IMR-90 (cell line): ENCODE measurements at regions not wholly inside any gene's neighbourhood (a gene's known extent, or its start where the extent isn't known, plus 50 kb on each side); places are given as distances from the start of the nearest gene placed in this dataset.

Experiments used
- ATAC-seq: fragments of 200-7000 bp; cut with Tn5 transposase; 2 replicates; pipeline ENCODE4 v1.9.1; 2020; ENCODE audit warnings: low read depth, mild to moderate bottlenecking, moderate library complexity
- BruUV-seq: library from RNA; stranded (reverse); fragments of 400-500 nt; replicated peaks from 2 replicates; lab custom pipeline; 2021; lab: Mats Ljungman, UMichigan
- CTCF ChIA-PET: fragments of 300-600 bp; formaldehyde crosslinking; extraction: SDS; loops from one replicate; lab custom pipeline; 2021; ENCODE audit warnings: antibody characterized with exemption; lab: Yijun Ruan, JAX
- POLR2A ChIA-PET: fragments of 300-600 bp; sonication (Branson Sonifier 250); formaldehyde crosslinking; loops from one replicate; lab custom pipeline; 2022; ENCODE audit warnings: antibody characterized with exemption; ENCODE audit not compliant: unreplicated experiment; lab: Charles Lee
- DNase-seq: peaks from one replicate; pipeline ENCODE4 v3.0.0; 2013
- H2AFZ ChIP-seq: replicated peaks from 2 replicates; pipeline ENCODE3; 2013; ENCODE audit warnings: low read length, mild to moderate bottlenecking; ENCODE audit not compliant: poor library complexity
- H2AK5ac ChIP-seq: 2 replicates; pipeline ENCODE4 v1.6.1; 2013; ENCODE audit warnings: low read depth, low read length, inconsistent platforms
- H2AK9ac ChIP-seq: replicated peaks from 2 replicates; pipeline ENCODE3; 2013; ENCODE audit warnings: mild to moderate bottlenecking, low read depth, low read length, moderate library complexity; ENCODE audit not compliant: poor library complexity
- H2BK120ac ChIP-seq: 2 replicates; pipeline ENCODE4 v1.6.1; 2013; ENCODE audit warnings: low read depth, low read length, inconsistent platforms
- H2BK15ac ChIP-seq: 3 replicates; pipeline ENCODE4 v1.6.1; 2013; ENCODE audit warnings: low read depth, low read length, inconsistent platforms
- H2BK20ac ChIP-seq: 2 replicates; pipeline ENCODE4 v1.6.1; 2013; ENCODE audit warnings: low read depth, mild to moderate bottlenecking, inconsistent platforms, low read length, moderate library complexity
- H2BK5ac ChIP-seq: 2 replicates; pipeline ENCODE4 v1.6.1; 2013; ENCODE audit warnings: mild to moderate bottlenecking, low read depth, low read length, inconsistent platforms; ENCODE audit not compliant: poor library complexity, severe bottlenecking
- H3K14ac ChIP-seq: replicated peaks from 2 replicates; pipeline ENCODE4 v1.6.1; 2013; ENCODE audit warnings: low read depth, low read length, inconsistent platforms
- H3K18ac ChIP-seq: 2 replicates; pipeline ENCODE4 v1.6.1; 2013; ENCODE audit warnings: low read depth, low read length, control low read depth
- H3K23ac ChIP-seq: 2 replicates; pipeline ENCODE4 v1.6.1; 2013; ENCODE audit warnings: low read depth, low read length, inconsistent platforms
- H3K27ac ChIP-seq: 2 replicates; pipeline ENCODE4 v1.5.1; 2013; ENCODE audit warnings: mild to moderate bottlenecking, control low read depth, low read length; ENCODE audit not compliant: insufficient read depth
- H3K27me3 ChIP-seq: 2 replicates; pipeline ENCODE4 v1.6.1; 2013; ENCODE audit warnings: low read length; ENCODE audit not compliant: control insufficient read depth, insufficient read depth
- H3K36me3 ChIP-seq: 2 replicates; pipeline ENCODE4 v1.6.1; 2013; ENCODE audit warnings: low read length, mixed read lengths; ENCODE audit not compliant: control insufficient read depth, insufficient read depth
- H3K4ac ChIP-seq: 2 replicates; pipeline ENCODE4 v1.6.1; 2013; ENCODE audit warnings: low read depth, low read length, inconsistent platforms
- H3K4me1 ChIP-seq: 2 replicates; pipeline ENCODE4 v1.6.1; 2013; ENCODE audit warnings: low read length, mixed read lengths; ENCODE audit not compliant: control insufficient read depth, insufficient read depth
- H3K4me2 ChIP-seq: 2 replicates; pipeline ENCODE4 v1.6.1; 2013; ENCODE audit warnings: low read depth, mild to moderate bottlenecking, control low read depth, low read length, moderate library complexity
- H3K4me3 ChIP-seq: 2 replicates; pipeline ENCODE4 v1.5.1; 2013; ENCODE audit warnings: low read depth, mild to moderate bottlenecking, control low read depth, low read length, moderate library complexity; ENCODE audit not compliant: insufficient read depth
- H3K56ac ChIP-seq: 2 replicates; pipeline ENCODE4 v1.6.1; 2013; ENCODE audit warnings: low read length, inconsistent platforms; ENCODE audit not compliant: insufficient read depth; ENCODE audit errors: extremely low read depth
- H3K79me1 ChIP-seq, 2 experiments: 2 replicates each; pipeline ENCODE4 v1.6.1; 2013; ENCODE audit warnings: low read length in 2 of 2, inconsistent platforms in 1 of 2, low read depth in 1 of 2
- H3K9ac ChIP-seq: 2 replicates; pipeline ENCODE4 v1.6.1; 2013; ENCODE audit warnings: low read depth, low read length, control low read depth
- H3K9me1 ChIP-seq: 2 replicates; pipeline ENCODE4 v1.6.1; 2013; ENCODE audit warnings: low read length, inconsistent platforms; ENCODE audit not compliant: insufficient read depth
- H3K9me3 ChIP-seq: 2 replicates; pipeline ENCODE4 v1.6.1; 2013; ENCODE audit warnings: low read length; ENCODE audit not compliant: control insufficient read depth, insufficient read depth
- H4K20me1 ChIP-seq: 2 replicates; pipeline ENCODE4 v1.6.1; 2013; ENCODE audit warnings: low read length, inconsistent platforms; ENCODE audit not compliant: insufficient read depth
- H4K5ac ChIP-seq: 2 replicates; pipeline ENCODE4 v1.6.1; 2013; ENCODE audit warnings: mild to moderate bottlenecking, low read depth, low read length, control low read depth
- H4K8ac ChIP-seq, 2 experiments: 2 replicates each; pipeline ENCODE4 v1.6.1; 2013; ENCODE audit warnings: low read depth in 2 of 2, low read length in 2 of 2, control low read depth in 1 of 2, inconsistent platforms in 1 of 2
- H4K91ac ChIP-seq: 2 replicates; pipeline ENCODE4 v1.6.1; 2013; ENCODE audit warnings: low read depth, low read length, inconsistent platforms; ENCODE audit not compliant: insufficient read depth
- BHLHE40 ChIP-seq: fragments of 150-350 bp; IDR thresholded peaks from 2 replicates; pipeline ENCODE4 v1.6.1; 2016; ENCODE audit warnings: mild to moderate bottlenecking, low read depth, low read length
- CEBPB ChIP-seq: IDR thresholded peaks from 2 replicates; pipeline ENCODE4 v1.6.1; 2012; ENCODE audit warnings: low read depth, low read length, improper control_type of control experiment
- CHD1 ChIP-seq: IDR thresholded peaks from 2 replicates; pipeline ENCODE4 v1.6.1; 2012; ENCODE audit warnings: low read depth, low read length, improper control_type of control experiment
- MAZ ChIP-seq: IDR thresholded peaks from 2 replicates; pipeline ENCODE4 v1.6.1; 2012; ENCODE audit warnings: low read depth, mild to moderate bottlenecking, low read length, improper control_type of control experiment, moderate library complexity, borderline replicate concordance
- NFE2L2 ChIP-seq: fragments of 150-350 bp; IDR thresholded peaks from 2 replicates; pipeline ENCODE4 v1.6.1; 2016; ENCODE audit warnings: low read depth, mild to moderate bottlenecking, low read length
- RFX5 ChIP-seq: IDR thresholded peaks from 2 replicates; pipeline ENCODE4 v1.8.0; 2012; ENCODE audit warnings: low read depth, mild to moderate bottlenecking, low read length, moderate library complexity
- SMC3 ChIP-seq: fragments of 150-350 bp; IDR thresholded peaks from 2 replicates; pipeline ENCODE4 v1.6.1; 2016; ENCODE audit warnings: low read depth, mild to moderate bottlenecking, antibody characterized with exemption, low read length, moderate library complexity
- WGBS, 2 experiments: methylation state at CpG; one replicate each; pipeline versions ENCODE4 v1.1.5 to v1.1.7; 2013; ENCODE audit warnings: missing lambda C conversion rate in 2 of 2; ENCODE audit not compliant: insufficient read length in 1 of 2; ENCODE audit errors: extremely low coverage in 2 of 2; 5-methylcytosine and 5-hydroxymethylcytosine counted together
- dilution Hi-C: fragments of 300-500 bp; cut with HindIII; formaldehyde crosslinking; loops from one replicate; pipeline ENCODE4 v1.14.3; 2018; ENCODE audit warnings: low sequenced_read_pairs; ENCODE audit not compliant: unreplicated experiment
- in situ Hi-C: fragments of 300-500 bp; cut with MboI; formaldehyde crosslinking; loops from 3 replicates; pipeline ENCODE4 v1.14.3; 2019; ENCODE audit warnings: low sequenced_read_pairs, inconsistent platforms, mixed read lengths
- intact Hi-C: fragments of 100-400 bp; cut with micrococcal nuclease; formaldehyde crosslinking; loops from 2 replicates; pipeline ENCODE4 v1.10.0; 2022

GRCh38 chr20:5426026-5426425 lies 109.3 kb upstream of the PROKR2 start:
- H2AK9ac ChIP-seq, result no peak overlapping the region
- no peaks in the 10 kb centered on the region for H4K20me1 ChIP-seq
- no peak overlapping the region for H3K9ac ChIP-seq
- H2AK5ac ChIP-seq, result no peak overlapping the region
- ATAC-seq (no peak), DNase-seq (no peak)
- H3K79me1 ChIP-seq, result no peaks in the 10 kb centered on the region
- H2AFZ ChIP-seq, result no peak overlapping the region
- ChIA-PET POLR2A (no interaction called here), CTCF (no interaction called here)
- intact Hi-C loops (no loop called here), dilution Hi-C loops (no loop called here), in situ Hi-C loops (no loop called here)
- H3K27ac ChIP-seq, result no peak overlapping the region
- H3K18ac ChIP-seq, result no peak overlapping the region
- no peak overlapping the region for H3K23ac ChIP-seq
- H2BK5ac ChIP-seq, result no peak overlapping the region
- no peak overlapping the region for H2BK20ac ChIP-seq
- no peak overlapping the region for H3K4me2 ChIP-seq
- no peaks in the 10 kb centered on the region for H3K9me3 ChIP-seq
- no peaks in the 10 kb centered on the region for H3K4me1 ChIP-seq
- TF ChIP-seq NFE2L2, result no peak
- TF ChIP-seq CEBPB, result no peak
- no peak for TF ChIP-seq CHD1
- TF ChIP-seq BHLHE40, result no peak
- TF ChIP-seq MAZ, result no peak
- TF ChIP-seq SMC3, result no peak
- TF ChIP-seq RFX5, result no peak
- H4K91ac ChIP-seq, result no peak overlapping the region
- no peaks in the 10 kb centered on the region for H3K9me1 ChIP-seq
- H3K4me3 ChIP-seq, result no peak overlapping the region
- no TSS peak for BruUV-seq
- H3K4ac ChIP-seq, result no peak overlapping the region
- H3K36me3 ChIP-seq, result no peaks in the 10 kb centered on the region
- H2BK120ac ChIP-seq, result no peak overlapping the region
- WGBS, 2 experiments, result no CpG with 5 or more reads among the region's 4 CpGs
- no peak overlapping the region for H4K5ac ChIP-seq
- no peak overlapping the region for H4K8ac ChIP-seq
- no peak overlapping the region for H2BK15ac ChIP-seq
- H3K27me3 ChIP-seq, result no peaks in the 10 kb centered on the region
- no peak overlapping the region for H3K14ac ChIP-seq
- no peak overlapping the region for H3K56ac ChIP-seq
